HG02759 (cell line): ENCODE measurements at regions not wholly inside any gene's neighbourhood (a gene's known extent, or its start where the extent isn't known, plus 50 kb on each side); places are given as distances from the start of the nearest gene placed in this dataset.
A peak's percentile ranks its signal among the peaks of the same experiment; 100 is the strongest.

Experiments used
- ATAC-seq: cut with Tn5 transposase; IDR thresholded peaks from one replicate; pipeline ENCODE4 v1.9.1; 2021; ENCODE audit warnings: mild to moderate bottlenecking, moderate library complexity; ENCODE audit not compliant: unreplicated experiment

- no peak for ATAC-seq
Measured at GRCh38 chr4:140281828-140282552, 91.5 kb upstream of the SCOC start.

GRCh38 chr4:140277576-140277975 lies 95.9 kb upstream of the SCOC start:
- ATAC-seq = no peak

GRCh38 chr4:140271553-140271952 lies 101.9 kb upstream of the SCOC start:
- no peak for ATAC-seq

- no peak for ATAC-seq
Measured at GRCh38 chr4:140269369-140269768, 104.1 kb upstream of the SCOC start.

- no peak for ATAC-seq
Measured at GRCh38 chr4:140268186-140268841, 105.1 kb upstream of the SCOC start.

- ATAC-seq = no peak
Measured at GRCh38 chr4:140267576-140267975, 105.9 kb upstream of the SCOC start.

GRCh38 chr4:140266958-140267568 lies 106.4 kb upstream of the SCOC start:
- ATAC-seq = no peak

- no peak for ATAC-seq
Measured at GRCh38 chr4:140260227-140260626, 106.2 kb upstream of the MAML3 start.

GRCh38 chr4:140258476-140258875 lies 104.5 kb upstream of the MAML3 start:
- no peak for ATAC-seq

- ATAC-seq = no peak
Measured at GRCh38 chr4:140257461-140258305, 103.7 kb upstream of the MAML3 start.

GRCh38 chr4:140256941-140257340 lies 103.0 kb upstream of the MAML3 start:
- no peak for ATAC-seq

GRCh38 chr4:140256335-140256734 lies 102.4 kb upstream of the MAML3 start:
- ATAC-seq = no peak

- ATAC-seq = no peak
Measured at GRCh38 chr4:140255927-140256326, 101.9 kb upstream of the MAML3 start.

- ATAC-seq = no peak
Measured at GRCh38 chr4:140255467-140255866, 101.5 kb upstream of the MAML3 start.

- ATAC-seq = no peak
Measured at GRCh38 chr4:140254651-140255299, 100.8 kb upstream of the MAML3 start.

- ATAC-seq = no peak
Measured at GRCh38 chr4:140253556-140254027, 99.6 kb upstream of the MAML3 start.

- ATAC-seq = peak; percentile 72
Measured at GRCh38 chr4:140252742-140253555, 99.0 kb upstream of the MAML3 start.

- no peak for ATAC-seq
Measured at GRCh38 chr4:140252141-140252741, 98.3 kb upstream of the MAML3 start.

GRCh38 chr4:140251571-140251970 lies 97.6 kb upstream of the MAML3 start:
- ATAC-seq = no peak
